OCI-LY3 (cell line): ENCODE measurements at regions not wholly inside any gene's neighbourhood (a gene's known extent, or its start where the extent isn't known, plus 50 kb on each side); places are given as distances from the start of the nearest gene placed in this dataset.

ENCODE experiments used
- CTCF ChIP-seq: fragments of 200-600, 300-600 bp; sonication (generic); IDR thresholded peaks from 2 replicates; pipeline ENCODE4 v1.5.1; 2014; ENCODE audit warnings: antibody characterized with exemption, low read length, low read depth
- EZH2phosphoT487 ChIP-seq: fragments of 200-600 bp; shearing (Covaris generic); IDR thresholded peaks from 2 replicates; pipeline ENCODE4 v1.6.1; 2018; ENCODE audit warnings: antibody characterized with exemption, mixed run types, low read depth

GRCh38 chr5:10102706-10103497 lies 146.8 kb downstream of the ATPSCKMT start:
- TF ChIP-seq CTCF, result no peak
- no peak for TF ChIP-seq EZH2phosphoT487
